Kidney (tissue), 13 donors: ENCODE measurements at regions not wholly inside any gene's neighbourhood (a gene's known extent, or its start where the extent isn't known, plus 50 kb on each side); places are given as distances from the start of the nearest gene placed in this dataset.

Source experiments
- DNase-seq, 5 donors: peaks; one replicate each; pipeline ENCODE4 v3.0.0-alpha.2; 2013 to 2020
- FAIRE-seq: peaks from 2 replicates; lab custom pipeline; 2012; peaks lifted over from hg19 to GRCh38; lab: Jason Lieb, UNC
- H3K27ac ChIP-seq, 2 donors: one replicate each; pipeline ENCODE4 v1.7.0; 2013; ENCODE audit warnings: low read depth in 2 of 2, low read length in 2 of 2, inconsistent platforms in 1 of 2
- H3K27me3 ChIP-seq: one replicate; pipeline ENCODE4 v1.7.1; 2013; ENCODE audit warnings: low read length, inconsistent platforms; ENCODE audit not compliant: control insufficient read depth, insufficient read depth
- H3K36me3 ChIP-seq, 3 donors: one replicate each; pipeline versions ENCODE4 v1.7.0 to v1.7.1; 2013; ENCODE audit warnings: low read length in 3 of 3, control low read depth in 1 of 3, inconsistent platforms in 1 of 3; ENCODE audit not compliant: insufficient read depth in 3 of 3, control insufficient read depth in 2 of 3
- H3K4me1 ChIP-seq, 3 donors: one replicate each; pipeline versions ENCODE4 v1.7.0 to v1.7.1; 2013; ENCODE audit warnings: low read length in 3 of 3, inconsistent platforms in 1 of 3, low read depth in 1 of 3; ENCODE audit not compliant: control insufficient read depth in 2 of 3, insufficient read depth in 2 of 3
- H3K4me3 ChIP-seq, 3 donors: one replicate each; pipeline versions ENCODE4 v1.7.0 to v1.8.1; 2013; ENCODE audit warnings: low read length in 3 of 3, control low read depth in 1 of 3, inconsistent platforms in 1 of 3
- H3K9ac ChIP-seq, 3 donors: one replicate each; pipeline versions ENCODE4 v1.7.0 to v1.7.1; 2013; ENCODE audit warnings: low read length in 3 of 3, control low read depth in 1 of 3, inconsistent platforms in 1 of 3
- H3K9me3 ChIP-seq, 3 donors: one replicate each; pipeline versions ENCODE4 v1.7.0 to v1.7.1; 2013; ENCODE audit warnings: low read length in 3 of 3, control low read depth in 1 of 3, inconsistent platforms in 1 of 3; ENCODE audit not compliant: control insufficient read depth in 2 of 3, insufficient read depth in 1 of 3
- CTCF ChIP-seq: IDR thresholded peaks from 3 replicates; pipeline ENCODE4 v1.5.1; 2012; ENCODE audit warnings: mild to moderate bottlenecking, moderate library complexity, borderline replicate concordance; ENCODE audit not compliant: insufficient read depth; ENCODE audit errors: extremely low read depth
- intact Hi-C: fragments of 100-400 bp; cut with DNase I; formaldehyde crosslinking; loops from one replicate; pipeline ENCODE4 v1.11.1; 2022
- donor health status: control.
- donor health status: control.
- donor health status: control.
- donor health status: control.
- donor health status: control.
- donor health status: DM: yes; HTN: yes; CAD: no.
- donor health status: Normal renal cell carcinoma (clear cell type).

DNA sequence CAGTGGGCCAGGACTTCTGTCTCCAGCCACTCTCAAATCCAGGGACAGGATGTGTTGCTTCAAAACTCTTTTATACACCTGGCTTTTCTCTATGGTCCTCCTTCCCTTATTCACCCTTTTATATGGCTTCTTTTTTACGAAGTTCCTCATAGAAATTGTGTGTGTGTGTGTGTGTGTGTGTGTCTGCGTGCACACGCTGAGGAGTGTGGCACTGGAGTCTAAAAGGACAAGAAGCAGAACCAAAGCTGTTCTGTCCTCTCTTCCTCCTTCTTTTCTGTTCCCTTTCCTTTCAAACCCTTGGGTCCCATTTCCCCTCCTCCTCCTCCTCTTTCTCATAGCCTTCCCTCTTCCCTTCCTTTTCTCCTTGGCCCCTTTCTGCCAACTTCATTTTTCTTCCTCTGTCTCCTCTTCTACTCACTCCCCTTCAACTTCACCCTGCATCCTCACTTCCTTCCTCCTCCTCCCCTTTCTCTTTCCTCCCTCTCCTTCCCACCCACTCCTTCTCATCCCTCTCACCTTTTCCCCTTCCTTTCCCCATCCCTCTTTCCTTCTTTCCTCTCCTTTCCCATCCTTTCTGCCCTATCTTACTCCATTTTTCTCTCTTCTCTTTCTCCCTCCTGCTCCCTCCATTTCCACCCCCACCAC, 360.5 kb downstream of the MID1IP1 start:
- no peak overlapping the region for H3K9ac ChIP-seq
- no peaks in the 10 kb centered on the region for H3K4me1 ChIP-seq
- DNase-seq = no peak
- H3K9me3 ChIP-seq = no peaks in the 10 kb centered on the region
- intact Hi-C loops = no loop called here
- H3K27ac ChIP-seq = no peak overlapping the region
- TF ChIP-seq CTCF = no peak
- H3K4me3 ChIP-seq = no peak overlapping the region
- no peak for FAIRE-seq
- H3K36me3 ChIP-seq = no peaks in the 10 kb centered on the region
- peaks cover 8% of the 10 kb centered on the region for H3K27me3 ChIP-seq

DNA sequence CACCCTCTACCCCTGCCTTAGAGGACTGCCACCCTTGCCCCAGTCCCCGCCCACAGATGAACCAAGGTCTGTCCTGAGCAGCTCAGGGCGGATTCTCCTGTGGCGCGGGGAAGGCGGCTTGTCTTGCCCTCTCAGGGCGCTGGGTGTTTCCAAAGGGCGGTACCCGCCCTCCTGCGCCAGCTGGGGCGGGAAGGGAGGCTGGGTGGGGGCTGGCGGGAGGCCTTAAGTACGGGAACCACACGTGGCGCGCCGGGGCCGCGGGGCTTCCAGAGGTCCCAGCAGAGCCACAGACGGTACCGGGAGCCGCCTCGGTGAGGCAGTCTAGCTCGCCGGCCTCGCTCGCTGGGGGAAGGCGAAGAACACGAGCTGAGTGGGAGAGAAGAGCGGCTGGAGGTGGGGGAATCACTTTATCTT, 361.1 kb downstream of the MID1IP1 start:
- intact Hi-C loops = no loop called here
- FAIRE-seq = no peak

GRCh38 chrX:39163581-39164126, 362.4 kb downstream of the MID1IP1 start:
- Histone ChIP-seq H3K9me3 (no peaks in the 10 kb centered on the region), H3K4me3 (no peak overlapping the region), H3K27me3 (peaks cover 10% of the 10 kb centered on the region), H3K9ac (no peak overlapping the region), H3K36me3 (no peaks in the 10 kb centered on the region), H3K4me1 (no peaks in the 10 kb centered on the region), H3K27ac (no peak overlapping the region)
- no peak for DNase-seq
- TF ChIP-seq CTCF = no peak
- no peak for FAIRE-seq
- intact Hi-C loops = no loop called here

More for the DNA sequence above, 361.1 kb downstream of the MID1IP1 start:
- Histone ChIP-seq H3K4me1 (no peaks in the 10 kb centered on the region), H3K36me3 (no peaks in the 10 kb centered on the region), H3K27ac (no peak overlapping the region), H3K27me3 (peaks cover 8% of the 10 kb centered on the region), H3K4me3 (no peak overlapping the region), H3K9ac (no peak overlapping the region), H3K9me3 (no peaks in the 10 kb centered on the region)
- peak; percentile 43 to 79 (median 56) for DNase-seq
- peak; percentile 3 for TF ChIP-seq CTCF
